CD4-positive, alpha-beta T cell treated with Interferon alpha-2 for 1 hour (primary cell): ENCODE measurements at regions not wholly inside any gene's neighbourhood (a gene's known extent, or its start where the extent isn't known, plus 50 kb on each side); places are given as distances from the start of the nearest gene placed in this dataset.
"Not testable (repeated sequence)": the region's sequence is repeated elsewhere in the genome, so short reads cannot be mapped to it uniquely, and the experiment has no call there.

ENCODE experiments used
- DNase-seq, 2 donors: peaks; one replicate each; pipeline ENCODE4 v3.0.0-alpha.2; 2020 to 2022

GRCh38 chr3:169029674-169030285 lies 633.7 kb downstream of the MECOM start:
- no peak for DNase-seq

- no peak for DNase-seq
Observed at GRCh38 chr3:169028716-169029115, 634.8 kb downstream of the MECOM start.

DNA sequence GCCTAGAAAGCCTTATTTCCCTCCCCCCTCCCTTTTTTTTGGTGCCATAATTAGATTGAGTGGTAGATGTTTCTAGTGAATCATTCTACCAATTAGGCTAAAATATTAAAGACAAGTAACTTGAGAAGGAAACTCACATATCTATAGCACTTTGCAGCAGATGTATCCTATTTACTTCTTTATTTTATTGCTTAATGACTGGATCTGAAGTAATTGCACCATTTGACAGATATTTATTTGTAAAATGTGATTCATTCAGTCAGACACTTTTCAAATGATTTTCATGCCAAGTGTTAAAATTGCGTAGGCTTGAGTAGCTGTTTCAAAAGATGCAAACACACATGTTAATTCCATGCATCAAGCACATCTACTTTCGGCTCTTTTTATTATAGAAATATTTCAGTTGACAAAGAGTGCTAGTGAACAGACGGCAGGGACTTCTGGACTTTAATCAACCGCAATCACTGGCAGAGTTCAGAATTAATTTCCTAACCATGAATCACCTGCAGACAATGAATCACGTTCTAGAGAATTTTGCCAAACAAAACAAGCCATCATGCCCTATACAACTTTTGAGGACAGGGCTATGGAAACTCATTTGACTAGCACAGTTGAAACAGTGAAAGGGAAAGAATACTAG lies 636.8 kb downstream of the MECOM start:
- DNase-seq: no peak

- no peak for DNase-seq
Observed at GRCh38 chr3:169022457-169022856, 641.1 kb downstream of the MECOM start.

DNA sequence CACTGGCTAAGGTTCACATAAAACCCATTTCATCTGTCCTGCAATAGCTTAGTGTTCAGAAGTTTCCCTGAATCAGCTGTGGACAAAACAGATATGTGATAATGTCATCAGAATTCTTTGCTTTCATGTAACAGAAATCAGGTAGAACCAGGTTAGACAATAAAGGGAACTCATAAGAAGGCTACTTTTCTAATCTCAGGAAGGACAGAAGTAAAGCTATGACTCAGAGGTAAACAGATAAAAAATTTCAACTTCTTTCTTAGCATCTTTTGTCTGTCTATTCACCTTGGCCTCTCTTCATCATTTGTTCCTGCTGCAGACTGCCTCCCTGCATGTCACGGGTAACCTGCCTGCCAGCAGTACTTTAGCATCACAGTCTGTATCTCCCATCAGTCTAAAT lies 643.1 kb downstream of the MECOM start:
- DNase-seq: no peak

- DNase-seq: no peak
Observed at GRCh38 chr3:169009453-169009852, 654.1 kb downstream of the MECOM start.

DNA sequence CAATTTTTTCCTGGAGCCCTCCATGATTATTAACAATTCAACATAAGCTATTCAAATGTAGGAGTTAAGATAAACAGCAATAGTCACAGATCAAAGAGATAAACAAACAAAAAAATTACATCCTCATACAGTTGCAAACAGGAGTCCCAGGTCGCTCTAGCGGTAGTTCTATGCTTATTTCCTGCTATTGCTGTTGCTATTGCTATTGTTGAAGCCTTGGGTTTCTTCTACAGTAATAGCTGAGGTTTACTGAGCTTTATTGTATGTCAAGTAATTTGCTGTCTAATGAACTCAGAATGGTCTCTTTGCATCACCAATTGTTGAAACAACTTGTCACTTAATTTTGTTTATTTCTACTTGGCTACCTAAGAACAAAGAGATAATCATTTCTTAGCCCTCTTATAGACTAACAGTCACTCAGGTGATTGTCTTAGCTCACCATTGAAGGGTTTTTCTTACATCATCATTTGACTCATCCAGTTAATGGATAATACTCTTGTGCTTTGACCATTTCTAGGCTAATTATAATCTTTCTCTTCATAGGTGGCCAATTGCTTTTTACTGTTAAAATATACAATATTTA lies 654.6 kb downstream of the MECOM start:
- no peak for DNase-seq

DNA sequence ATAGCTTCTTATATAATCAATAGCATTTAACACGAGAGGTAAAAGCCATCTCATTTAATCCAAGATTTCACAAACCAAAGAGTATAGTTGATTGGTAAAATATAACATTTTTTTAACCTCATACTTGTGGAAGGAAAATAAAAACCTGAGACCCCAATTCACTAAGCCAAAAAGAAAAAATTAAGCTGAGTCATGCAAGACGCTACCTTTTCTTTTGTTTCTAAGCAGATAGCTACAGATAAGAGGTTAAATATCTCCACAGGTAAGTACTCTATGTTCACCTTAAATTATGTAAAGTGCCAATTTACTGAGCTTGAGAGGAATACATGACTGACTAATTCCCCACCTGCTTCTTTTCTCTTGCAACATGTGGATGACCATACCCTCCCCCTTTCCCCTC lies 656.4 kb downstream of the MECOM start:
- DNase-seq: no peak

DNA sequence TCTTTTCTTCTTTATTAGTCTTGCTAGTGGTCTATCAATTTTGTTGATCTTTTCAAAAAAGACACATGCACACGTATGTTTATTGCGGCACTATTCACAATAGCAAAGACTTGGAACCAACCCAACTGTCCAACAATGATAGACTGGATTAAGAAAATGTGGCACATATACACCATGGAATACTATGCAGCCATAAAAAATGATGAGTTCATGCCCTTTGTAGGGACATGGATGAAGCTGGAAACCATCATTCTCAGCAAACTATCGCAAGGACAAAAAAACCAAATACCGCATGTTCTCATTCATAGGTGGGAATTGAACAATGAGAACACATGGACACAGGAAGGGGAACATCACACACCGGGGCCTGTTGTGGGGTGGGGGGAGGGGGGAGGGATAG lies 657.1 kb downstream of the MECOM start:
- DNase-seq: not testable (repeated sequence)

DNA sequence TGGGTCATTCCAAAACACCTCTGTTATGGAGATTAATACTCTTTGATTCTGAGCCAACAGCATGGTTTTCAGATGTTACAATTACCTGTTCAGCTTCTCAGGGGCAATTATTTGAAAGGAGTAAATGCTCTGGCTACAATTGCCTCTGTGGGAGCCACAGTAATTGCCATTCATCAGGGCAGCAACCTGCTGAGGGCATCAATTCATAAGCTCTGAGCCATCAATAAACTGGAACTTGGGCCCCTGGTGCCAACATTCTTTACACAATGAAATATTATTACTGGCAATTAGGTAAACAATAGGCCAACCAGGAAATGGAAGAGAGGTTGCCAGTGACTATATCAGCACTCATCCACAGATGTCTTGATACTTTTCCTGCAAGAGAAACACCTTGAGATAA lies 660.8 kb downstream of the MECOM start:
- DNase-seq: no peak

DNA sequence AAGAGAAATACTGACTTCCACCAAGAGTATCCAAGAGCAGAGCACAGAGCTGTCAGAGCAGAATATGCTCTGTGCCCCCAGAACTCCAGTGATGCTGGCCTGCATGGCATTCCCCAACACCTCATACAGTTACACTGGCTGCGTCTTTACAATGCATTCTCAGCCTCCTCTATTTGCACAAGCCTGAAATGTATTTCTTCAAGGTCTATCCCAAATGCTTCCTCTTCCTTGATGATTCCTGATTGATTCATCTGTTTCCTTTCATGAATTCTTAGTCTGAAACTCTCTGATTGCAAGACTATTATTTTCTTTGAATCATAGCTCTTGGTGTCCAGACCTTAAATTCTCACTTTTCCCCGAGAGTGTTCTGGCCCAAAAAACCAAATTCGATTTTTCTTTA lies 664.7 kb downstream of the MECOM start:
- DNase-seq: no peak

GRCh38 chr3:168997488-168997887 lies 666.0 kb downstream of the MECOM start:
- no peak for DNase-seq

DNA sequence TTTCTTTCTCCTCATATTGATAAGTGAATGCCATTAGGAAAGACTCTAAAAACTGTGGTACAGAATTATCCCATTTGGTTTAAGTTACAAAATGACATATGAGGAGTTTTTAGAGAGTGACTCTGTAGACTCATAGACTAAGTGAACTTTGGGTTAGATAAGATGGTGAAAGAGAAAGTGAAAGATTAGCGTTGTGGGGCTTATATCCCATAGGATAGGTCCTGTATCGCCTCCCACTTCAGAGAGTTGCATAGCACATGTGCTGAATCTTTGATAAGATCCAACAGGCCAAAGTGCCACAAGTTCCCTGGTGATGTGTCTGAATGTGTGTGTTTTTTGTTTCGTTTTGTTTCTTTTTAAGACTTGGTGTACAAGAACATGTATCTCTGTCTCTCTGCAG lies 666.9 kb downstream of the MECOM start:
- no peak for DNase-seq

GRCh38 chr3:168995129-168995528 lies 668.4 kb downstream of the MECOM start:
- DNase-seq: no peak

DNA sequence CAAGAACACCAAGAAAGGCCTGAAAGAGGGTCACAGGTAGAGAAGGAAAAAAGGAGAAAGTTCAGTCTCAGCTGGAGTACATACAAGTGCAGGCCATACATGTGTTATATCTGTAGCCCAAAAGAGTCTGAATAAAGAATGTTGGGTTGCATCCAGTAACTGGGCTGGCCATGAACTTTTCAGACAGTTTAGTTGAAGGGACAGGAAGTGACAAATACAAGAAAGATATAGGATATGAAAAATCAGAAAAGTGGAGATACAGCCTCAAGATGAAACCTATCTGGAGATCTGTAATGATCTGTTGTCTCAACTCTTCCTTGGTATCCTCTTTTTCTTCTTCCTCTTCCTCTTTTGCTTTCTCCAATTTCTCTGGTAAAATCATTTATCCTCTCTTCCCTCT lies 671.7 kb downstream of the MECOM start:
- no peak for DNase-seq

GRCh38 chr3:168990621-168991020 lies 672.9 kb downstream of the MECOM start:
- DNase-seq: no peak

GRCh38 chr3:168990134-168990533 lies 673.4 kb downstream of the MECOM start:
- no peak for DNase-seq

DNA sequence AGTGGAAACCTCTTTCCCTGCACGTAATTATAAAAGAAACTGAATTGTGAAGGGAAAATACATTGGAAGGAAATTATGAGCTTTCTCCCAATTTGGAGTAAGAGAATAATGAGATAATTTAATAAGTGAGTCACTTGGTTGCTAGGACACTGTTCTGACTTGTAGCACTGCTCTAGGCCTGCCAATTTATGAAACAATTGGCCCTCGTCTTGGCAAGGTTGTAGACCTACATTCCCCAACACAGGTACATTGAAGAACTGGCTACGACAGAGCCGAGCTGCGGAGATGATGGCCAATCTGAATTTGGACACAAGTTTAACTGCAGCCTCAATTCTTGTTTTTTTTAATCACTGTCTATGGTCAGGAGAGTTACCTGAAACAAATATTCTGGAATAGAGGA lies 674.1 kb downstream of the MECOM start:
- no peak for DNase-seq

DNA sequence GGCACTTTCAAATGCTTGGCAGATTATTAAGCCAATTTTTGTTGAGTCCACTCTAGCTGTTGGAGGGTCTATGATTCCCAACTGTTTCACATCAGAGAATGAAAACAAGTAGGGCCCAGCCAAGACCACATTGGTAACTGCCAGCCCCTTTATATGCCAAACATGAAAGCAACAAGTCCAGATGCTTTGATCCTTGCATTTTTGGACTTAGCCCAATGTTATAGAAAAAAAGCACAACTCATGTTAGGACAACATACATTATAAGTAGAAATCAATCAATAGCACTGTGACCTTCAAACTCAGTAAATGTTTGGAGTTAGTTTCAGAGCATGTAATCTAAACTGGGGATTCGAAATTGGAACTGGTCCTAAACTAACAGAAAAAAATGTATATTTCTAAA lies 674.7 kb downstream of the MECOM start:
- DNase-seq: no peak

DNA sequence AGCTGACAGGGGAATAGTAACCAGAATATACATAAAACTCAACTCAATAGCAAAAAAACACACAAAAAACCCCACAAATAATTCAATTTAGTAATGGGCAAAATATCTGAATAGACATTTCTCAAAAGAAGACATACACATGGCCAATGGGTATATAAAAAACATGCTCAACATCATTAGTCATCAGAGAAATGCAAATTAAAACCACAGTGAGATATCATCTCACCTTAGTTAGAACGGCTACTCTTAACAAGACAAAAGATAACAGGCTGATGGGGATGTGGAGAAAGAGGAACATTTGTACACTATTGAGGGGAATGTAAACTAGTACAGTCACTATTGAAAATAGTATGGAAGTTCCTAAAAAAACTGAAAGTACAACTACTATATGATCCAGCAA lies 678.6 kb downstream of the MECOM start:
- DNase-seq: no peak

DNA sequence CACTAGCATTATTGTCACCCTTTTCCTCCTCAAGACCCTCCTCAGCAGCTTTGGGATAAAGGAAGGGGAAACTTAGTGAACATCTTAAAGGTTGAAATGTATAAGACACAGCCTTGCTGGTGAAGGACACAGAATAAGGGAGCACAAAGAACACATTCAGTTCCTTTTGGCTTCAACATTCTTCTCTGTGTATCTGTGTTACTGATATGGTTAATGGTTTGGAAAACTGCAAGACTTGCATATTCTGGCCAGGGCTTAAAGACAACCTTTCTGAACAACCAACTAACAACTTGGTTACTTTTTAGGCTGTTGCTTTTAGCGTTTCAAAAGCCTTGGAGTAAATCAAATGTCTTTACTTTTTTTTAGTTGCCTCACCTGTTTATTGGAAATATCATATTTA lies 680.5 kb downstream of the MECOM start:
- DNase-seq: no peak

DNA sequence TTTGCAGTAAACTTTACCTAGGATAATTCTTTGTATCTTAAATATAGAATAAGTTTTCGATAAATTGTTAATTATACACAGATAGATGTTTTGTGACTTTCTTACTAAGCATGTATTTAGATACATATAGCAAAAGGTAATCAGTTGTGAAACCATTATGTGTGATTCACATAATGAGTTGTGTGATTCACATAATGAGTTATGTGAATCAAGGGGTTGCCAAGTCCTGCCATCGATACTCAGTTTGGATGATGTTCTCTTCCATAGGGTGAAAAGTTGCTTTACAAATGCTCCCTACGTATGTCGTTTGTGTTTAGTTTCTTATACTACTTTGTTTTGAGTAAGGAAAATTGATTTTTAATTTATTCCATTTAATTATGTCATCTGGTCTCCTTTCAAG lies 682.1 kb downstream of the MECOM start:
- DNase-seq: no peak

GRCh38 chr3:168977716-168978374 lies 685.7 kb downstream of the MECOM start:
- DNase-seq: no peak

DNA sequence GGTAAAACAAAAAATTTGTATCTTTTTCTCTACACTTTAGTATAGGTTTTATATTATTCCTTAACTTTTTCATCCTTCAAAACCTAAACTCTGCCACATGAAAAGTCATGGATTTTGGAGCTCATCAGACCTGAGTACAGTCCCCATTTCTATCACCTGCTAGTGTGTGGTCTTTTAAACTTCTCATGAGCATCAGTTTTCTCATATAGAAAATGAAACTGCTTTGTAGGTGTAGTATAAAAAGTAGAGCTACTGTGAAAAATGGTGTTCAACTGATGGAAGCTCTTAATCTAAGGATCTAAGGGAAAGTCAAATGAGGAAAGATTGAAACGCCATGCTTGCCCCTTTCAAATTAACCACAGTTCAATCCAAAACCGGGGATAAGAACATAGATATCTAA lies 686.5 kb downstream of the MECOM start:
- no peak for DNase-seq
